Fibroblast of skin of right quadriceps (primary cell): ENCODE measurements at regions not wholly inside any gene's neighbourhood (a gene's known extent, or its start where the extent isn't known, plus 50 kb on each side); places are given as distances from the start of the nearest gene placed in this dataset.
"Not testable (repeated sequence)": the region's sequence is repeated elsewhere in the genome, so short reads cannot be mapped to it uniquely, and the experiment has no call there.

ENCODE experiments used
- DNase-seq: peaks from one replicate; pipeline ENCODE4 v3.0.0-alpha.2; 2013

- DNase-seq = no peak
Observed at GRCh38 chr3:176155012-176155411, 1042.3 kb downstream of the TBL1XR1 start.

- no peak for DNase-seq
Observed at GRCh38 chr3:176149567-176149966, 1047.7 kb downstream of the TBL1XR1 start.

- DNase-seq = no peak
Observed at GRCh38 chr3:176147251-176147650, 1050.0 kb downstream of the TBL1XR1 start.

GRCh38 chr3:176141837-176142236 lies 1055.4 kb downstream of the TBL1XR1 start:
- DNase-seq = no peak

GRCh38 chr3:176120507-176120906 lies 1076.8 kb downstream of the TBL1XR1 start:
- DNase-seq = peak; percentile 8

GRCh38 chr3:176119826-176120225 lies 1077.5 kb downstream of the TBL1XR1 start:
- DNase-seq = no peak

- no peak for DNase-seq
Observed at GRCh38 chr3:176106380-176106779, 1090.9 kb downstream of the TBL1XR1 start.

GRCh38 chr3:176097027-176097426 lies 1100.3 kb downstream of the TBL1XR1 start:
- no peak for DNase-seq

GRCh38 chr3:176093892-176094291 lies 1103.4 kb downstream of the TBL1XR1 start:
- not testable (repeated sequence) for DNase-seq

- no peak for DNase-seq
Observed at GRCh38 chr3:176090727-176091126, 1106.6 kb downstream of the TBL1XR1 start.

- no peak for DNase-seq
Observed at GRCh38 chr3:176088962-176089383, 1108.3 kb downstream of the TBL1XR1 start.

- no peak for DNase-seq
Observed at GRCh38 chr3:176087066-176087697, 1110.1 kb downstream of the TBL1XR1 start.

- no peak for DNase-seq
Observed at GRCh38 chr3:176079785-176080184, 1117.5 kb downstream of the TBL1XR1 start.

GRCh38 chr3:176078906-176079305 lies 1118.4 kb downstream of the TBL1XR1 start:
- DNase-seq = peak; percentile 77

- no peak for DNase-seq
Observed at GRCh38 chr3:176075491-176075890, 1121.8 kb downstream of the TBL1XR1 start.

- DNase-seq = no peak
Observed at GRCh38 chr3:176075046-176075445, 1122.2 kb downstream of the TBL1XR1 start.

GRCh38 chr3:176074096-176074495 lies 1123.2 kb downstream of the TBL1XR1 start:
- DNase-seq = no peak

- DNase-seq = no peak
Observed at GRCh38 chr3:176071943-176072342, 1125.3 kb downstream of the TBL1XR1 start.

GRCh38 chr3:176068750-176069149 lies 1128.5 kb downstream of the TBL1XR1 start:
- DNase-seq = no peak

- DNase-seq = no peak
Observed at GRCh38 chr3:176058856-176059255, 1138.4 kb downstream of the TBL1XR1 start.

- DNase-seq = peak; percentile 10
Observed at GRCh38 chr3:176055836-176056235, 1141.4 kb downstream of the TBL1XR1 start.

- DNase-seq = no peak
Observed at GRCh38 chr3:176051766-176052165, 1145.5 kb downstream of the TBL1XR1 start.

GRCh38 chr3:176046703-176047102 lies 1150.6 kb downstream of the TBL1XR1 start:
- no peak for DNase-seq

- DNase-seq = peak; percentile 72
Observed at GRCh38 chr3:176041812-176042211, 1155.5 kb downstream of the TBL1XR1 start.

GRCh38 chr3:176041185-176041584 lies 1156.1 kb downstream of the TBL1XR1 start:
- DNase-seq = no peak
